OCI-LY7 (cell line): ENCODE measurements at regions not wholly inside any gene's neighbourhood (a gene's known extent, or its start where the extent isn't known, plus 50 kb on each side); places are given as distances from the start of the nearest gene placed in this dataset.

Experiments used
- BruUV-seq: library from RNA; stranded (reverse); fragments of 400-500 nt; replicated peaks from 2 replicates; lab custom pipeline; 2021; lab: Mats Ljungman, UMichigan
- CTCF ChIA-PET: fragments of 300-600 bp; sonication (Branson Sonifier 250); formaldehyde crosslinking; loops from one replicate; lab custom pipeline; 2022; ENCODE audit warnings: antibody characterized with exemption; ENCODE audit not compliant: unreplicated experiment; lab: Charles Lee
- POLR2A ChIA-PET: fragments of 300-600 bp; sonication (Branson Sonifier 250); formaldehyde crosslinking; loops from one replicate; lab custom pipeline; 2022; ENCODE audit warnings: antibody characterized with exemption; lab: Charles Lee
- DNase-seq: peaks from one replicate; pipeline ENCODE4 v3.0.0-alpha.2; 2015; ENCODE audit warnings: low spot score
- H2AFZ ChIP-seq: fragments of 200-600 bp; sonication (generic), shearing (Covaris generic); 2 replicates; pipeline ENCODE4 v1.6.1; 2014; ENCODE audit warnings: mild to moderate bottlenecking, antibody characterized with exemption, low read length, moderate library complexity
- H3K27ac ChIP-seq: fragments of 200-600 bp; sonication (generic); 2 replicates; pipeline ENCODE4 v1.5.1; 2014; ENCODE audit warnings: mixed run types, low read depth, mild to moderate bottlenecking, moderate library complexity, low read length, inconsistent platforms; ENCODE audit not compliant: poor library complexity, severe bottlenecking
- H3K36me3 ChIP-seq: fragments of 200-600 bp; sonication (generic); 2 replicates; pipeline ENCODE4 v1.6.1; 2014; ENCODE audit warnings: mild to moderate bottlenecking, antibody characterized with exemption, low read length, moderate library complexity, mixed read lengths; ENCODE audit not compliant: insufficient read depth
- H3K4me1 ChIP-seq: fragments of 200-600 bp; sonication (generic); 2 replicates; pipeline ENCODE4 v1.5.1; 2014; ENCODE audit warnings: mild to moderate bottlenecking, low read length; ENCODE audit not compliant: insufficient read depth, poor library complexity, severe bottlenecking
- H3K4me2 ChIP-seq: fragments of 200-600 bp; sonication (generic); 2 replicates; pipeline ENCODE4 v1.6.1; 2014; ENCODE audit warnings: mild to moderate bottlenecking, low read length
- H3K4me3 ChIP-seq: fragments of 200-600 bp; sonication (generic); 2 replicates; pipeline ENCODE4 v1.5.1; 2014; ENCODE audit warnings: mild to moderate bottlenecking, low read depth, low read length; ENCODE audit not compliant: poor library complexity, severe bottlenecking
- H3K79me2 ChIP-seq: fragments of 200-600 bp; sonication (generic); 2 replicates; pipeline ENCODE4 v1.6.1; 2016; ENCODE audit warnings: low read depth, mild to moderate bottlenecking, low read length, moderate library complexity, mixed read lengths; ENCODE audit not compliant: insufficient read depth
- H3K9me2 ChIP-seq: fragments of 200-600 bp; sonication (generic); 2 replicates; pipeline ENCODE4 v1.6.1; 2016; ENCODE audit warnings: mild to moderate bottlenecking, low read length, mixed read lengths; ENCODE audit not compliant: insufficient read depth
- H3K9me3 ChIP-seq: fragments of 200-600 bp; sonication (generic); 2 replicates; pipeline ENCODE4 v1.6.1; 2014; ENCODE audit warnings: mild to moderate bottlenecking, mixed run types, low read length, mixed read lengths
- H4K20me1 ChIP-seq: fragments of 200-600 bp; sonication (generic); 2 replicates; pipeline ENCODE4 v1.6.1; 2014; ENCODE audit warnings: mild to moderate bottlenecking, antibody characterized with exemption, low read length, moderate library complexity, mixed read lengths; ENCODE audit not compliant: insufficient read depth
- EZH2phosphoT487 ChIP-seq: fragments of 200-600 bp; sonication (generic); IDR thresholded peaks from 2 replicates; pipeline ENCODE4 v1.6.1; 2018; ENCODE audit warnings: low read depth, borderline replicate concordance, mild to moderate bottlenecking, mixed run types, antibody characterized with exemption, low read length, moderate library complexity, mixed read lengths
- intact Hi-C: fragments of 100-400 bp; cut with micrococcal nuclease; formaldehyde crosslinking; loops from one replicate; pipeline ENCODE4 v1.10.0; 2022; ENCODE audit not compliant: unreplicated experiment
- TF ChIP-seq, protein P1 (sequence below): fragments of 200-600 bp; sonication (generic); conservative IDR thresholded peaks from 2 replicates; pipeline ENCODE4 v1.5.1; 2014; ENCODE audit warnings: mild to moderate bottlenecking, antibody characterized with exemption, low read length, moderate library complexity, mixed read lengths

DNA sequence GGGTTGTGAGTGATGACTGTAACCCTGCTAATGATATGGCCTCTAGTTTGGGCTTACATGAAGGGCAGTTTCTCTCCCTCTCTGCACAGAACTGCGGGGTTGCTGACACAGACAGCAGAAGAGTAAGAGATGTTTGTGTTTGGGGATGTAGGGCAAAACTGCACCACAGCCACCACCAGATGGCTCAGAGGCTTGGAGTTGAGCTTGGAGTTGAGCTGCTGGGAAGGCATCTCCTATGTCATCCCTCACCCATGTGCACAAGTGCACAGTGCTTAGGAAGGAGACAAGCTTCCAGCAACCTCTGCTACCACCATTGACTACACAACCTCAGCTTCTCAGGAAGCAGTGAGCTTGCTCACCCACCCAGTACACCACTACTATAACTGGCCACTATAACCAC, 303.9 kb upstream of the DEFB112 start:
- intact Hi-C loops, result no loop called here
- POLR2A ChIA-PET, result no interaction called here
- DNase-seq, result no peak
- CTCF ChIA-PET, result no interaction called here
- H3K79me2 ChIP-seq, result no peaks in the 10 kb centered on the region
- TF ChIP-seq, protein P1, sequence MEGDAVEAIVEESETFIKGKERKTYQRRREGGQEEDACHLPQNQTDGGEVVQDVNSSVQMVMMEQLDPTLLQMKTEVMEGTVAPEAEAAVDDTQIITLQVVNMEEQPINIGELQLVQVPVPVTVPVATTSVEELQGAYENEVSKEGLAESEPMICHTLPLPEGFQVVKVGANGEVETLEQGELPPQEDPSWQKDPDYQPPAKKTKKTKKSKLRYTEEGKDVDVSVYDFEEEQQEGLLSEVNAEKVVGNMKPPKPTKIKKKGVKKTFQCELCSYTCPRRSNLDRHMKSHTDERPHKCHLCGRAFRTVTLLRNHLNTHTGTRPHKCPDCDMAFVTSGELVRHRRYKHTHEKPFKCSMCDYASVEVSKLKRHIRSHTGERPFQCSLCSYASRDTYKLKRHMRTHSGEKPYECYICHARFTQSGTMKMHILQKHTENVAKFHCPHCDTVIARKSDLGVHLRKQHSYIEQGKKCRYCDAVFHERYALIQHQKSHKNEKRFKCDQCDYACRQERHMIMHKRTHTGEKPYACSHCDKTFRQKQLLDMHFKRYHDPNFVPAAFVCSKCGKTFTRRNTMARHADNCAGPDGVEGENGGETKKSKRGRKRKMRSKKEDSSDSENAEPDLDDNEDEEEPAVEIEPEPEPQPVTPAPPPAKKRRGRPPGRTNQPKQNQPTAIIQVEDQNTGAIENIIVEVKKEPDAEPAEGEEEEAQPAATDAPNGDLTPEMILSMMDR, result no peak
- TF ChIP-seq EZH2phosphoT487, result no peak
- no TSS peak for BruUV-seq
- H3K27ac ChIP-seq, result no peak overlapping the region
- H3K9me2 ChIP-seq, result no peaks in the 10 kb centered on the region
- H3K4me1 ChIP-seq, result peaks cover 3% of the 10 kb centered on the region
- H3K36me3 ChIP-seq, result no peaks in the 10 kb centered on the region
- no peaks in the 10 kb centered on the region for H4K20me1 ChIP-seq
- H2AFZ ChIP-seq, result no peak overlapping the region
- H3K4me2 ChIP-seq, result no peak overlapping the region
- no peak overlapping the region for H3K4me3 ChIP-seq
- no peaks in the 10 kb centered on the region for H3K9me3 ChIP-seq

DNA sequence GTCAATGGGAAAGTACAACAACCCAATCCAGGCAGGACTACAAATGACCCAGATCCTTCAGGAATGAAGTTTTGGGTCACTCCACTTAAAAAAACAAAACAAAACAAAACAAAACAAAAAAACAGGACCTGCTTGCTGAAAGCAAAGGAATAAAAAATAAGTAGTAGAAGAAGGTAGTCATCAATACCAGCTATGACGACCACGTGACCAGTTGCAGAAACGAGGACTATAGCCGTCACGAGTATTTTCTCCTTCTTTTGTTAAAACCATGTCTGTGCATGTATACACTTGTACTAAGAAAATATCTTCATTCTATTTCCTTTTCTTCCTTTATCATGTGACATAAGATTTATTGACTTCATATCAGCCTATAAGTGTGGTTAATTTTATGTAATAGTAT, 308.4 kb upstream of the DEFB112 start:
- CTCF ChIA-PET, result no interaction called here

DNA sequence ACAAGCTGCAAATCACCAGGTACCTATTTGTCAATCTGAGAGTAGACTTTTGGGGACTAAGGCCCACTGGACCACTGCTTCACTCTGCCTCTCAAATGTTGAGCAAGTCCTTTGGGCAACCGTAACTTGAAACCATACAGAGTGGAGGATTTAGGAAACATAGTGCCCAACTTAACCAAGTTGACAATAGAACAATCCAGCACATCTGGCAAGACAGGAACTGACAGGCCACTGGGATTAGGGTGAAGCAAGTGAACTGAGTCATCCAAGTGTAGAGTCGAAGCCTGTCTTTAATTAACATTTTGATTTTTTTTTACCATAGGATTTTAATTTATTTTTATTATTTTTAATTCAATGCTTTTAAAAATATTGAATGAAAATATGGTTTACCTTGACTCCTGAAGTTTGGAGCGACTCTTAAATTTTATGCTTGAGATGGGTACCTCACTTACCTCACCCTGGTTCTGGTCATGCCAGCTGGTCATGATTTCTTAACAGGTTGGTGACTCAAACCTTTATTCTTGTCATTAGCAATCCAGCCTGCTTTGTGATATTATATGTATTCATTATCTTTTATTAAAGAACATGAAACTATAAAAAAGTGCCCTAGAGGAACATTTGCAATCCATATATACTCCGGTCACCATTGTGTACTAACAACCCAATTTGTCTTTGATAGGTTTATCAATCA, 312.1 kb upstream of the DEFB112 start:
- ChIA-PET POLR2A (interaction anchor here (0.6 kb wide), 1 partner anchor 149 kb away, joined by 3 read pairs; no protein-coding TSS in a partner anchor), CTCF (no interaction called here)
- no peaks in the 10 kb centered on the region for H3K36me3 ChIP-seq
- no peaks in the 10 kb centered on the region for H3K79me2 ChIP-seq
- H3K4me2 ChIP-seq, result no peak overlapping the region
- DNase-seq, result no peak
- TF ChIP-seq EZH2phosphoT487, result no peak
- TF ChIP-seq, protein P1, result no peak
- no peak overlapping the region for H3K27ac ChIP-seq
- H4K20me1 ChIP-seq, result no peaks in the 10 kb centered on the region
- H3K4me1 ChIP-seq, result no peaks in the 10 kb centered on the region
- no peaks in the 10 kb centered on the region for H3K9me3 ChIP-seq
- no peaks in the 10 kb centered on the region for H3K9me2 ChIP-seq
- no peak overlapping the region for H3K4me3 ChIP-seq
- BruUV-seq, result no TSS peak
- intact Hi-C loops, result no loop called here
- no peak overlapping the region for H2AFZ ChIP-seq

More for the DNA sequence above, 308.4 kb upstream of the DEFB112 start:
- no TSS peak for BruUV-seq
- intact Hi-C loops, result no loop called here
- Histone ChIP-seq H3K79me2 (no peaks in the 10 kb centered on the region), H3K4me1 (peaks cover 3% of the 10 kb centered on the region), H4K20me1 (no peaks in the 10 kb centered on the region), H3K27ac (no peak overlapping the region), H3K9me3 (no peaks in the 10 kb centered on the region), H3K9me2 (no peaks in the 10 kb centered on the region), H3K36me3 (no peaks in the 10 kb centered on the region), H3K4me3 (no peak overlapping the region), H2AFZ (no peak overlapping the region), H3K4me2 (no peak overlapping the region)
- POLR2A ChIA-PET, result no interaction called here
- DNase-seq, result no peak
- TF ChIP-seq EZH2phosphoT487, result no peak
- TF ChIP-seq, protein P1, result no peak
